ENCODE measurements at regions not wholly inside any gene's neighbourhood (a gene's known extent, or its start where the extent isn't known, plus 50 kb on each side); places are given as distances from the start of the nearest gene placed in this dataset.

DNA sequence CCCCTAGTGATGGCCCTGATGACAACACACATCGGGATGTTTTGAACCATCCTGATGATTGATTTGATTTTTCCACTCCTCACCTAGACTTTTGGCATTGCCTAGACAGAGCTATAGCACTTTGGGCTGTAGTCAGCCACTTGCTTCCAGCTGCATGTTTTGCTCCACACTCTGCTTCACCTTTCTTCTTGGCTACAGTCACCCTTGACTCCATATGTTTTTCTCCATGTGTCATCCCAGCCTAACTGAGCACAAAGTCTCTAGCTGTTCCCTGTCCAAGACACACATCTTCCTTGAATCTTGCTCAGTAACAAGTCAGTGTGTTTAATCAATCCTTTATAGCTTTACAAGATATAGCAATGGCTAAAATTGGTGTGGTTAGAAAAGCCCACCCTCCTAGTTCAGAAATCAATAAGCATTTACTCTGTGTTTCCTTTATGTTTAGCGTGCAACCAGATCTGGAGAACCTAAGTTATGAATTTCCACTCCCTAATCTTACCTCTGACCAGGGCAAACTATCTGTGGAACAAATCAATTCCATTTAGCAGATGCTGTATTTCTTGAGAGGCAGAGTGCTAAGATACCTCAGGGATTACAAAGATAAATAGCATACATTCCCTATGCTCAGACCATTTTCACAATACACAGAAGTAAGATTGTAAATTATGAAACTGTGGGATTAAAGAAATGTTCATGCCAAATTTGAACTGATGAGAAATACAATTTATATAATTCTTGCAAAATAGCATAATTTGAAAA is 98.4 kb upstream of the LYPLAL1 start:
- WGBS, 2 experiments (ENCODE audit: extremely low coverage in 1 of 2, insufficient coverage in 1 of 2, insufficient read length in 1 of 2, insufficient replicate concordance in 2 of 2, low coverage in 1 of 2, low lambda C conversion rate in 2 of 2, missing lambda C conversion rate in 1 of 2): 100% methylated on average over 2 of the region's 2 CpGs; no CpG with 5 or more reads in 1 of the 2 experiments
- Histone ChIP-seq H3K79me2 (ENCODE audit: control insufficient read depth in 1 of 2, insufficient read depth in 2 of 2, low read length in 2 of 2) (no peaks in the 10 kb centered on the region), H2AK5ac (ENCODE audit: low read depth, low read length) (no peak overlapping the region), H3K9ac (replicated peaks in 1 of 4; ENCODE audit: extremely low read depth in 1 of 4, low read depth in 3 of 4, low read length in 3 of 4) (no peak overlapping the region), H4K8ac (ENCODE audit: extremely low read depth, insufficient read depth, low read length) (no peak overlapping the region), H2BK120ac (replicated peaks; ENCODE audit: low read depth, low read length) (no peak overlapping the region), H3K4me1 (replicated peaks in 1 of 4; ENCODE audit: control insufficient read depth in 3 of 4, insufficient read depth in 4 of 4, low read length in 3 of 4) (no peaks in the 10 kb centered on the region), H3K18ac (ENCODE audit: extremely low read depth, low read length) (no peak overlapping the region), H4K91ac (replicated peaks; ENCODE audit: insufficient read length, low read length) (no peak overlapping the region), H3K4me2 (ENCODE audit: insufficient read depth in 1 of 2, low read depth in 2 of 2, low read length in 2 of 2) (no peak overlapping the region), H2BK5ac (ENCODE audit: low read depth, low read length) (no peak overlapping the region), H2BK15ac (ENCODE audit: low read length) (no peak overlapping the region), H3K23me2 (ENCODE audit: low read depth, low read length) (no peaks in the 10 kb centered on the region), H2AFZ (ENCODE audit: low read length) (peak overlapping the region; percentile 38; the same call in 1 of the 2 replicates), H3K36me3 (ENCODE audit: control insufficient read depth in 2 of 4, insufficient read depth in 4 of 4, low read length in 3 of 4) (no peaks in the 10 kb centered on the region), H3K4ac (replicated peaks; ENCODE audit: insufficient read length, low read depth, low read length) (no peak overlapping the region), H2BK20ac (ENCODE audit: low read length) (no peak overlapping the region), H3K9me3 (ENCODE audit: insufficient read depth in 2 of 2, low read depth in 1 of 2, low read length in 1 of 2) (peaks cover 6 to 7% of the 10 kb centered on the region in 2 experiments; a peak in 1 of 4 replicates), H3K23ac (ENCODE audit: insufficient read length) (no peak overlapping the region), H3K56ac (replicated peaks; ENCODE audit: insufficient read length, low read depth, low read length) (no peak overlapping the region), H2BK12ac (ENCODE audit: low read depth, low read length) (no peak overlapping the region), H3K14ac (ENCODE audit: insufficient read length) (no peak overlapping the region), H3K4me3 (ENCODE audit: extremely low read depth in 1 of 4, insufficient read depth in 2 of 4, low read depth in 3 of 4, low read length in 4 of 4) (no peak overlapping the region), H3K79me1 (ENCODE audit: low read depth, low read length) (no peaks in the 10 kb centered on the region), H3K27me3 (replicated peaks in 1 of 4; ENCODE audit: control insufficient read depth in 3 of 4, extremely low read depth in 1 of 4, insufficient read depth in 3 of 4, low read length in 3 of 4) (no peaks in the 10 kb centered on the region), H4K5ac (ENCODE audit: insufficient read length, low read depth, low read length) (no peak overlapping the region), H4K20me1 (replicated peaks in 1 of 2; ENCODE audit: control insufficient read depth in 1 of 2, insufficient read depth in 2 of 2, low read length in 2 of 2) (no peaks in the 10 kb centered on the region), H3K27ac (ENCODE audit: low read depth, low read length) (no peak overlapping the region)
- CTCF ChIA-PET (ENCODE audit: partially characterized antibody): interaction anchor here (0.7 kb wide), 1 partner anchor 11 kb away, joined by 3 read pairs; no protein-coding TSS in a partner anchor
- FAIRE-seq (no peak), DNase-seq (ENCODE audit: low read depth in 1 of 2, low spot score in 2 of 2) (no peak)
- POLR2A ChIA-PET (ENCODE audit: partially characterized antibody): no interaction called here
- TF ChIP-seq HDAC2 (IDR thresholded peaks at IDR 0.05; ENCODE audit: borderline replicate concordance in 1 of 2, low read depth in 2 of 2, low read length in 2 of 2): no peak
- TF ChIP-seq, protein P1, sequence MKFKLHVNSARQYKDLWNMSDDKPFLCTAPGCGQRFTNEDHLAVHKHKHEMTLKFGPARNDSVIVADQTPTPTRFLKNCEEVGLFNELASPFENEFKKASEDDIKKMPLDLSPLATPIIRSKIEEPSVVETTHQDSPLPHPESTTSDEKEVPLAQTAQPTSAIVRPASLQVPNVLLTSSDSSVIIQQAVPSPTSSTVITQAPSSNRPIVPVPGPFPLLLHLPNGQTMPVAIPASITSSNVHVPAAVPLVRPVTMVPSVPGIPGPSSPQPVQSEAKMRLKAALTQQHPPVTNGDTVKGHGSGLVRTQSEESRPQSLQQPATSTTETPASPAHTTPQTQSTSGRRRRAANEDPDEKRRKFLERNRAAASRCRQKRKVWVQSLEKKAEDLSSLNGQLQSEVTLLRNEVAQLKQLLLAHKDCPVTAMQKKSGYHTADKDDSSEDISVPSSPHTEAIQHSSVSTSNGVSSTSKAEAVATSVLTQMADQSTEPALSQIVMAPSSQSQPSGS (IDR thresholded peaks at IDR 0.05; ENCODE audit: low read length): no peak
- no peak for TF ChIP-seq RAD21 (IDR thresholded peaks at IDR 0.05 in 1 of 2, conservative IDR thresholded peaks at IDR 0.05 in 1 of 2; ENCODE audit: low read depth in 2 of 2, low read length in 2 of 2)
- no peak for TF ChIP-seq POLR2A (IDR thresholded peaks at IDR 0.05; ENCODE audit: control extremely low read depth in 1 of 2, low read depth in 2 of 2, low read length in 2 of 2)
- no peak for TF ChIP-seq ASH2L (IDR thresholded peaks at IDR 0.05; ENCODE audit: low read length)
- no peak for TF ChIP-seq RNF2 (IDR thresholded peaks at IDR 0.05; ENCODE audit: borderline replicate concordance, low read depth, low read length, missing control alignments, poor library complexity, severe bottlenecking)
- TF ChIP-seq BRCA1 (IDR thresholded peaks at IDR 0.05; ENCODE audit: low read depth, low read length): no peak
- TF ChIP-seq, protein P2, sequence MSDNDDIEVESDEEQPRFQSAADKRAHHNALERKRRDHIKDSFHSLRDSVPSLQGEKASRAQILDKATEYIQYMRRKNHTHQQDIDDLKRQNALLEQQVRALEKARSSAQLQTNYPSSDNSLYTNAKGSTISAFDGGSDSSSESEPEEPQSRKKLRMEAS (IDR thresholded peaks at IDR 0.05): no peak
- TF ChIP-seq SIX5 (IDR thresholded peaks at IDR 0.05; ENCODE audit: low read depth, low read length): no peak
- no peak for TF ChIP-seq SP1 (IDR thresholded peaks at IDR 0.05; ENCODE audit: low read depth, low read length)
- TF ChIP-seq SUZ12 (IDR thresholded peaks at IDR 0.05; ENCODE audit: low read length): no peak
